ENCODE measurements at regions not wholly inside any gene's neighbourhood (a gene's known extent, or its start where the extent isn't known, plus 50 kb on each side); places are given as distances from the start of the nearest gene placed in this dataset.
A peak's percentile ranks its signal among the peaks of the same experiment; 100 is the strongest.

DNA sequence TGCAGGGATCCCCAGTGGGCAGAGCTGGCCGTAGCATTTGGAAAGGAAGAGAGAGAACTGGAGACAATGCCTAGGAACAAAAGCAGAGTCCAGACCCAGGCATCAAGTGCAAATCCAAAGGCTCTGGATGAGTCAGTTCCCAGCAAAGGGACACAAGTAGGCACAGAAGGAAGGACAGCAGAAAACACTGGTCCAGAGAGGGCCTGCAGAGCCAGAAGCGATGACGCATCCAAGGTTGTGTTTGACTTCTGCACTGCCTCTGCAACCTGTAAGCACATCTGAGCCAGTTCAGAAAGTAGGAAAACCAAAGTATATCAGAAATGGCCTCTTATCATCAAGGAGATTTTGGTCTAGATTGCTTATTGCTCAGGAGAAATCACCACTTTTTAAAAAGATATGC, 604.5 kb downstream of the FGF9 start:
- ChIA-PET POLR2A (no interaction called here), CTCF (interaction anchor here (1.7 kb wide), 1 partner anchor 637 kb away, joined by 5 read pairs; no protein-coding TSS in a partner anchor)
- Histone ChIP-seq H3K27me3 (replicated peaks in 2 of 5; ENCODE audit: control insufficient read depth in 4 of 5, insufficient read depth in 5 of 5, low read length in 4 of 5) (peaks cover 0 to 2% (median 0%) of the 10 kb centered on the region in 5 experiments), H3K4me1 (ENCODE audit: control extremely low read depth in 1 of 4, control insufficient read depth in 4 of 4, insufficient read depth in 4 of 4, low read length in 3 of 4) (no peaks in the 10 kb centered on the region), H3K9me3 (ENCODE audit: control extremely low read depth in 1 of 5, control insufficient read depth in 4 of 5, insufficient read depth in 2 of 5, low read depth in 1 of 5, low read length in 4 of 5) (no peaks in the 10 kb centered on the region), H3K27ac (ENCODE audit: insufficient read depth in 1 of 2, low read depth in 1 of 2, low read length in 2 of 2, poor library complexity in 1 of 2, severe bottlenecking in 2 of 2) (no peak overlapping the region), H3K36me3 (ENCODE audit: control insufficient read depth in 4 of 4, insufficient read depth in 4 of 4, low read length in 3 of 4) (no peaks in the 10 kb centered on the region), H3K4me3 (ENCODE audit: control insufficient read depth in 1 of 7, extremely low read depth in 1 of 7, insufficient read depth in 4 of 7, low read depth in 2 of 7, low read length in 6 of 7) (peak overlapping the region in 1 of 7 experiments; percentile 14)
- no peak for DNase-seq
- WGBS (ENCODE audit: insufficient coverage) = 89% methylated on average over 3 of the region's 3 CpGs

DNA sequence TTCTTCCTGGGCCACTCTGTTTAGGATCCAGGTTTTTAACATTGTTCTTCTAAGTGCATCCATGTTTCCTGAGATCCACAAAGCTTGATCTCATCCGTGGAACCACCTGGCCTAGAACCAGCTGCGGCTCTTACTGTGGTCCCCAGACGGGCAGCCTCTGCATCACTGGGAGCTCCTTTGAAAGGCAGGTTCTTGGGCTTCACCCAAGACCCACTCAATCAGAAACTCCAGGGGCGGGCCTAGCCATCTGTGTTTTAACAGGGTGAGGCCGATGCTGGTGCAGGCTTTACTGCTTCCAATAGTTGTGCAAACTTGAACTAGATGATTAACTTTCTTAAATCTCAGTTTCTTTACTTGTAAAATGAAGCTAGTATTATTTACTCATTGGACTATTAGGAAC, 605.7 kb downstream of the FGF9 start:
- CTCF ChIA-PET = interaction anchor here (1.0 to 1.7 kb wide), 4 partner anchors 10 to 640 kb away, joined by 4 to 6 read pairs (median 4); no protein-coding TSS in a partner anchor
- Histone ChIP-seq H3K4me3 (ENCODE audit: control insufficient read depth in 1 of 7, extremely low read depth in 1 of 7, insufficient read depth in 4 of 7, low read depth in 2 of 7, low read length in 6 of 7) (no peak overlapping the region), H3K4me1 (ENCODE audit: control extremely low read depth in 1 of 4, control insufficient read depth in 4 of 4, insufficient read depth in 4 of 4, low read length in 3 of 4) (no peaks in the 10 kb centered on the region), H3K36me3 (ENCODE audit: control insufficient read depth in 4 of 4, insufficient read depth in 4 of 4, low read length in 3 of 4) (no peaks in the 10 kb centered on the region), H3K27ac (ENCODE audit: insufficient read depth in 1 of 2, low read depth in 1 of 2, low read length in 2 of 2, poor library complexity in 1 of 2, severe bottlenecking in 2 of 2) (no peak overlapping the region), H3K9me3 (ENCODE audit: control extremely low read depth in 1 of 5, control insufficient read depth in 4 of 5, insufficient read depth in 2 of 5, low read depth in 1 of 5, low read length in 4 of 5) (no peaks in the 10 kb centered on the region), H3K27me3 (replicated peaks in 2 of 5; ENCODE audit: control insufficient read depth in 4 of 5, insufficient read depth in 5 of 5, low read length in 4 of 5) (peaks cover 0 to 2% (median 0%) of the 10 kb centered on the region in 5 experiments)
- 93% methylated on average over 3 of the region's 5 CpGs for WGBS (ENCODE audit: insufficient coverage)
- POLR2A ChIA-PET = no interaction called here
- DNase-seq = no peak

DNA sequence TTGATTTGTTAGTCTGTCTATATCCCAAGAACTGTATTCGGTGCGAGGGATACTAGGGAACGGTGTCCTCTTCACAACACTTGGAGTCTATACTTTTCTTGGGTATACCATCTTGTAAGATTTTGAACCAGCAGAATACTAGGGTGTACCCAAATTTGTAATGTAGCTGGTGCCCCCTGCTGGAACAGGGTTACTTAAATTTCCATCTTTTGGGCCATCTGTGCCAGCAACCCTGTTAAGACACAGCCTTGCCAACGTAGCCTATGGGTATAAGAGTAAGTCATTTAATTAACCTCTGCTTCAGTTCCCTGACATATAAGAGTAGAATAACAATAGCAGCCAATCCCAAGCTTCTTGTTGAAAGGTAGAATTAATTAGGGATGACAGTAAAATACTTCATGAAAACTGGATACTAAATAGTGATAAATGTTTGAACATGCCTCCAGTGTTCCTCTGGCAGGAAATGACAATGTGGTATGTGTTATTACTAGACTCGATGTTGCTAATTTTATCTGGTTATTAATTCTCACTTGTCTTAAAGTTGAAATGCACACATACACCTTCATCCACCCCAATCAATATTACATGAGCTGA, 607.6 kb downstream of the FGF9 start:
- peaks cover 0 to 4% (median 0%) of the 10 kb centered on the region in 5 experiments for H3K27me3 ChIP-seq (replicated peaks in 2 of 5; ENCODE audit: control insufficient read depth in 4 of 5, insufficient read depth in 5 of 5, low read length in 4 of 5)
- H3K4me3 ChIP-seq (ENCODE audit: control insufficient read depth in 1 of 7, extremely low read depth in 1 of 7, insufficient read depth in 4 of 7, low read depth in 2 of 7, low read length in 6 of 7) = no peak overlapping the region
- ChIA-PET CTCF (interaction anchor here (0.5 to 1.2 kb wide), 3 partner anchors 11 to 611 kb away, joined by 3 to 4 read pairs (median 3); no protein-coding TSS in a partner anchor), POLR2A (no interaction called here)
- no peaks in the 10 kb centered on the region for H3K4me1 ChIP-seq (ENCODE audit: control extremely low read depth in 1 of 4, control insufficient read depth in 4 of 4, insufficient read depth in 4 of 4, low read length in 3 of 4)
- H3K27ac ChIP-seq (ENCODE audit: insufficient read depth in 1 of 2, low read depth in 1 of 2, low read length in 2 of 2, poor library complexity in 1 of 2, severe bottlenecking in 2 of 2) = no peak overlapping the region
- no peaks in the 10 kb centered on the region for H3K36me3 ChIP-seq (ENCODE audit: control insufficient read depth in 4 of 4, insufficient read depth in 4 of 4, low read length in 3 of 4)
- H3K9me3 ChIP-seq (ENCODE audit: control extremely low read depth in 1 of 5, control insufficient read depth in 4 of 5, insufficient read depth in 2 of 5, low read depth in 1 of 5, low read length in 4 of 5) = no peaks in the 10 kb centered on the region
- DNase-seq = peak; percentile 58 to 82 (median 75)
- 100% methylated on average over 3 of the region's 5 CpGs for WGBS (ENCODE audit: insufficient coverage)

GRCh38 chr13:22285867-22286266, 615.0 kb downstream of the FGF9 start:
- H3K4me3 ChIP-seq (ENCODE audit: control insufficient read depth in 1 of 7, extremely low read depth in 1 of 7, insufficient read depth in 4 of 7, low read depth in 2 of 7, low read length in 6 of 7) = no peak overlapping the region
- H3K36me3 ChIP-seq (ENCODE audit: control insufficient read depth in 4 of 4, insufficient read depth in 4 of 4, low read length in 3 of 4) = no peaks in the 10 kb centered on the region
- 95% methylated on average over 4 of the region's 4 CpGs for WGBS (ENCODE audit: insufficient coverage)
- ChIA-PET POLR2A (no interaction called here), CTCF (interaction anchor here (1.2 kb wide), 1 partner anchor 10 kb away, joined by 4 read pairs; no protein-coding TSS in a partner anchor)
- H3K4me1 ChIP-seq (ENCODE audit: control extremely low read depth in 1 of 4, control insufficient read depth in 4 of 4, insufficient read depth in 4 of 4, low read length in 3 of 4) = no peaks in the 10 kb centered on the region
- DNase-seq = no peak
- H3K27ac ChIP-seq (ENCODE audit: insufficient read depth in 1 of 2, low read depth in 1 of 2, low read length in 2 of 2, poor library complexity in 1 of 2, severe bottlenecking in 2 of 2) = no peak overlapping the region
- H3K9me3 ChIP-seq (ENCODE audit: control extremely low read depth in 1 of 5, control insufficient read depth in 4 of 5, insufficient read depth in 2 of 5, low read depth in 1 of 5, low read length in 4 of 5) = no peaks in the 10 kb centered on the region
- H3K27me3 ChIP-seq (replicated peaks in 2 of 5; ENCODE audit: control insufficient read depth in 4 of 5, insufficient read depth in 5 of 5, low read length in 4 of 5) = peaks cover 0 to 4% (median 0%) of the 10 kb centered on the region in 5 experiments

DNA sequence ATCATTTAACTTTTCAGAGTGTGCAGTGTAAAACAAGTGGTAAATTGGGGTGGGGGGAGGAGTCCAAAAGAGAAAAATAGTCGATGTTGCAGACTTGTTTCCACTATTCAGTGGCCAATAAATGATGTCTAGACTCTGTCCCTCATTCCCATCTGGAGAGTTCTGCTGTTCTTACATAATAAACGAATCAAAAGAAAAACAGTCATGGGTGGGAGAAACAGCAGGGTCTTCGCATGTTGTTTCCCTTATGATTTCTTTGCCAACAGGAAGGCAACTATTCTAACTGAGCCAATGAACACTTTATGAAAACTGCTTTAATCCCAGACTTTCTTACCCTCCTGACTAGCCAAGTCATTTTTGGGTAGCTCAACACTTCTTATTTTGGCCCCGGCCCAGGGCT, 615.5 kb downstream of the FGF9 start:
- WGBS (ENCODE audit: insufficient coverage) = 96% methylated on average over 3 of the region's 4 CpGs
- no peak for DNase-seq
- ChIA-PET POLR2A (no interaction called here), CTCF (interaction anchor here (1.2 kb wide), 1 partner anchor 10 kb away, joined by 4 read pairs; no protein-coding TSS in a partner anchor)
- Histone ChIP-seq H3K27ac (ENCODE audit: insufficient read depth in 1 of 2, low read depth in 1 of 2, low read length in 2 of 2, poor library complexity in 1 of 2, severe bottlenecking in 2 of 2) (no peak overlapping the region), H3K9me3 (ENCODE audit: control extremely low read depth in 1 of 5, control insufficient read depth in 4 of 5, insufficient read depth in 2 of 5, low read depth in 1 of 5, low read length in 4 of 5) (no peaks in the 10 kb centered on the region), H3K4me1 (ENCODE audit: control extremely low read depth in 1 of 4, control insufficient read depth in 4 of 4, insufficient read depth in 4 of 4, low read length in 3 of 4) (no peaks in the 10 kb centered on the region), H3K4me3 (ENCODE audit: control insufficient read depth in 1 of 7, extremely low read depth in 1 of 7, insufficient read depth in 4 of 7, low read depth in 2 of 7, low read length in 6 of 7) (no peak overlapping the region), H3K27me3 (replicated peaks in 2 of 5; ENCODE audit: control insufficient read depth in 4 of 5, insufficient read depth in 5 of 5, low read length in 4 of 5) (peaks cover 0 to 4% (median 0%) of the 10 kb centered on the region in 5 experiments), H3K36me3 (ENCODE audit: control insufficient read depth in 4 of 4, insufficient read depth in 4 of 4, low read length in 3 of 4) (no peaks in the 10 kb centered on the region)

- peaks cover 0 to 4% (median 0%) of the 10 kb centered on the region in 5 experiments for H3K27me3 ChIP-seq (replicated peaks in 2 of 5; ENCODE audit: control insufficient read depth in 4 of 5, insufficient read depth in 5 of 5, low read length in 4 of 5)
- no peaks in the 10 kb centered on the region for H3K9me3 ChIP-seq (ENCODE audit: control extremely low read depth in 1 of 5, control insufficient read depth in 4 of 5, insufficient read depth in 2 of 5, low read depth in 1 of 5, low read length in 4 of 5)
- no peak for DNase-seq
- H3K4me1 ChIP-seq (ENCODE audit: control extremely low read depth in 1 of 4, control insufficient read depth in 4 of 4, insufficient read depth in 4 of 4, low read length in 3 of 4) = no peaks in the 10 kb centered on the region
- H3K36me3 ChIP-seq (ENCODE audit: control insufficient read depth in 4 of 4, insufficient read depth in 4 of 4, low read length in 3 of 4) = no peaks in the 10 kb centered on the region
- WGBS (ENCODE audit: insufficient coverage) = 89% methylated on average over 4 of the region's 6 CpGs
- H3K4me3 ChIP-seq (ENCODE audit: control insufficient read depth in 1 of 7, extremely low read depth in 1 of 7, insufficient read depth in 4 of 7, low read depth in 2 of 7, low read length in 6 of 7) = no peak overlapping the region
- POLR2A ChIA-PET = no interaction called here
- H3K27ac ChIP-seq (ENCODE audit: insufficient read depth in 1 of 2, low read depth in 1 of 2, low read length in 2 of 2, poor library complexity in 1 of 2, severe bottlenecking in 2 of 2) = no peak overlapping the region
- CTCF ChIA-PET = no interaction called here
These were observed 616.6 kb downstream of the FGF9 start for GRCh38 chr13:22287343-22287920.

- Histone ChIP-seq H3K36me3 (ENCODE audit: control insufficient read depth in 4 of 4, insufficient read depth in 4 of 4, low read length in 3 of 4) (no peaks in the 10 kb centered on the region), H3K4me1 (ENCODE audit: control extremely low read depth in 1 of 4, control insufficient read depth in 4 of 4, insufficient read depth in 4 of 4, low read length in 3 of 4) (no peaks in the 10 kb centered on the region), H3K9me3 (ENCODE audit: control extremely low read depth in 1 of 5, control insufficient read depth in 4 of 5, insufficient read depth in 2 of 5, low read depth in 1 of 5, low read length in 4 of 5) (no peaks in the 10 kb centered on the region), H3K27me3 (replicated peaks in 2 of 5; ENCODE audit: control insufficient read depth in 4 of 5, insufficient read depth in 5 of 5, low read length in 4 of 5) (peaks cover 0 to 4% (median 0%) of the 10 kb centered on the region in 5 experiments), H3K4me3 (ENCODE audit: control insufficient read depth in 1 of 7, extremely low read depth in 1 of 7, insufficient read depth in 4 of 7, low read depth in 2 of 7, low read length in 6 of 7) (no peak overlapping the region), H3K27ac (ENCODE audit: insufficient read depth in 1 of 2, low read depth in 1 of 2, low read length in 2 of 2, poor library complexity in 1 of 2, severe bottlenecking in 2 of 2) (no peak overlapping the region)
- ChIA-PET POLR2A (no interaction called here), CTCF (interaction anchor here (1.0 kb wide), 1 partner anchor 10 kb away, joined by 3 read pairs; no protein-coding TSS in a partner anchor)
- DNase-seq = no peak
- 94% methylated on average over 3 of the region's 4 CpGs for WGBS (ENCODE audit: insufficient coverage)
These were observed 617.6 kb downstream of the FGF9 start for GRCh38 chr13:22288496-22288895.

All from common myeloid progenitor, CD34-positive (primary cell).